HG03432 (cell line): ENCODE measurements at regions not wholly inside any gene's neighbourhood (a gene's known extent, or its start where the extent isn't known, plus 50 kb on each side); places are given as distances from the start of the nearest gene placed in this dataset.

ENCODE experiments used
- ATAC-seq: cut with Tn5 transposase; IDR thresholded peaks from one replicate; pipeline ENCODE4 v1.9.1; 2021; ENCODE audit warnings: mild to moderate bottlenecking, moderate library complexity; ENCODE audit not compliant: unreplicated experiment

DNA sequence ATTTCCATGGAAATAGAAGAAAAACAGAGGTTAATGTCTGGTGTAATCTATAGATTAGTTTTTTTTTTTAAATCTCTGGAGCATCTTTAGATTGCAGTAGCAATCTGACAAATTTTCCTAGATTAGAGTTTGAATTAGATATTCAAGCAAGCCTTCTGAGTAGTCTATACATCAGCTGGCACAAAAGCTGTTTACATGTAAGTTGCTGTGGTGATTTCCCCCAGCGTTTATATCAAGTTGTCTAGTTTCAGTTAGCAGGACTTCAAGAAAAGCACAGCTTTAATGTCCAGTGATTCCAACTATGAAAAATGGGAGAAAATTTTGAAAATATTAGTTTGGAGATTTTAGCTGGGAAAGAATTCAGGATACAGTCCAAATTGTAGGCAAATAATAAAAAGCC is 605.0 kb upstream of the USP15 start:
- ATAC-seq = no peak

DNA sequence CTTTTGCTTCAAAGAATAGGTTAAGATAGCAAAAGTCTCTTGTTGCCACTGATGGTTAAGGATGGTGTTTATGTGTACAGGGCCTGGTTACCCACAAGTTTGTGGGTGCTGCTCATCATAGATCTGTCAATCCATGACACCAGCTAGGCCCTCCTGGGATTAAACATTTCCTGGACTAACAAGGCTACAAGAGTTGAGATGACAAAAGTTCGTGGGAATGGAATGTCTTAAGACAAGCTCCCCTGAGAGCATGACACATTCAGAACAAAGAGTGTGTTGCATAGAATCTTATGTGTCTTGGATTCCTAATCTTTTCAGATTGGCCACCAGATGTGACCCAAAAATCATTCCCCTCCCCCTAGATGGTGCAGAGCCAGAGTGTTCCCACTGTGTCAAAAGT is 592.5 kb upstream of the USP15 start:
- no peak for ATAC-seq

DNA sequence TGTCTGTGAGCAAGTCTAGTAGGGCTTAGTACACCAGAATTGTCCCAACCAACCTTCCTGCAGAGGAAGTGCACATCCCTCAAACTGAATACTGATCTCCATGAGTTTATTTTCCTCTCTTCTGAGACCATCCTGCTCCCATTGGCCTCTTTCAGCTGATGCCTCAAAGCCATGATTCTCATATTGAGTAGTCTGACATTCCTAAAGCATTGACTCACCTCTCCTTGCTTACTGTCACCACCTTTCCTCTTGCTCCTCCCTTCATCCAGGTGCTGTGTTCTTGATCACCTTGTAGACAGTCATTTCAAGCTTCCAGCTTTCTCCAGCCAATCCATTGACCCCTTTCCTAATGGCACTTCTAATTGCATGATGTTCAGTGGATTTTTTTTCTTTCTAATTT is 583.7 kb upstream of the USP15 start:
- ATAC-seq = no peak

DNA sequence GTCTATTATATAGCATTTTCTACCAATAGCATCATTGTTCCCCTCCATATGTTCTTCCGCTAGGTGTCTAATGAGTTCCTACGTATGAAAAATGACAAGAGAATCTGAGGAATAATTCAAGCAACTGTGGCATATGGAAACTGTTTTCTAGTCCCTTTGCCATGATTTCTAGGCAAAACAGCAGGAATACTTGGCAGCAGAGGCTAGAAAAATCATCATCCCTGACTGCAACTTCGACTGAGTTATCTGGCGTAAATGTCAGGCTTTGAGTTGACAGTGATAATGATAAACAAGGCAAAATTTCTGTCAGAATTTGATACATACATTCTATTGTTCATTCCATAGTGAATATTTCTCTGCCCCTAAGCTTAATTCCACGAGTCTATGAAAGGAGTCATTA is 572.8 kb upstream of the USP15 start:
- ATAC-seq = no peak

DNA sequence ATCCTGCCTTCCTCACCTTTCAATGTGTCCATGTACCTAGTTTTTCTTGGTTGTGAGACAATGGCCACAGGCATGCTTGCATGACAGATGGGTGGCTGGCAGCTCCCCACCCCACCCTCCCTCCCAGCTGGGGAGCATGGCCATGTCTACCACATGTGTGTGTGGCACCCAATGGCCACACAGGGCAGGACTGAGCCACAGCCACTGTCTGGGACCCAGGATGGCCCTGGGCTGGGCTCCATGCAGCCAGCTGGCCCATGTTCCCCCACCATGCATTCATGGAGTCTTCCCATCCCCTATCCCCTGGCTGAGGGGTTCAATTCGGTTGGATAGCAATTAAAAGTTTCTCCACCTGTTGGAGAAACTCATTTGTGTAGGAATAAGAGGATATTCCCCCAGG is 566.0 kb upstream of the USP15 start:
- ATAC-seq = no peak

DNA sequence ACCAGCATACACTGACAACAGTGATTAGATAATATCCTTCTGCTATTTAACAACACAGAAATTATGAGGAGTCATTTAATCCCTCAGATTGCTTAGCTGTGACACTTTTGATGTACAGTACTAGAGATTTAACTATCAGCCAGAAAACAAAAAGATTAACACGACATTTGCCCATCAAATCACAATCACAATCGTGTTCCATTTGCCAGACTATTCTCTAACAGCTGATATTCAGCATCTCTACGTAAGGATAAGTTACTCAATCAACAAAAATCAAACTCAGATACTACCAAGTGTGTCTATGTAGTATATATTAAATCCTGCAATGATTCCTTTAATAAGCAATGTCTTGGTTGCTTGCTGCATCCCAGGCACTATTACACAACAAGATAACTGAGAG is 558.7 kb upstream of the USP15 start:
- ATAC-seq = no peak

DNA sequence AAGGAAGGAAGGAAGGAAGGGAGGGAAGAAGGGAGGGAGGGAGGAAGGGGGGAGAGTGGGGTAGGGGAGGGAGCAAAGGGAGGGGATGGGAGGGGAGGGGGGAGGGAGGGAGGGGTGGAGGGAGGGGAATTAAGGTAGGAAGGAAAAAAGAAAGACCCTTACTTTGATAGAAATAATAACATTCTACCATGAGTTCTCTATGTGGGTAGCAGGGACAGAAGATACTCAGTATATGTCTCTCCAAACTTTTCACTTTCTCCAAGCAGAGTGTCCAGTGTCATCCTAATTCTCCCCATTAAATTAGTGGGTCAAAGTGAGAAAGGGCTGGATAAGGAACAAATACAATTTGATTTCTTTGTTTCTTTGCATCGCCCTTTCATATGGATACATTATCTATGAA is 553.4 kb upstream of the USP15 start:
- ATAC-seq = no peak

DNA sequence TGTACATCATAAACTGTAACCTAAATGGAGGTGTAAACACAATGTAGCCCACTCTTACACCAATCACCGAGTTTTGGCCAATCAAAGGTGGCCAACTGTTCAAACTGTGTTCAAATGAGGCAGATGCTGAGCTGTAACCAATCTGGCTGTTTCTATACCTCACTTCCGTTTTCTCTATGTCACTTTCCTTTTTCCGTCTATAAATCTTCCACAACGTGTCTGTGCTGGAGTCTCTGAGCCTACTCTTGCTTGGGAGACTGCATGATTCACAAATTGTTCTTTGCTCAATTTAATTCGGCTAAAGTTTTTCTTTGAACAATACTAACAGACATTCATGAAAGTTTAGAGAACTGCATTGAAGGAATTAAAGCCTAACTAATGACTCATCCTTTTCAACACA is 547.1 kb upstream of the USP15 start:
- ATAC-seq = no peak

DNA sequence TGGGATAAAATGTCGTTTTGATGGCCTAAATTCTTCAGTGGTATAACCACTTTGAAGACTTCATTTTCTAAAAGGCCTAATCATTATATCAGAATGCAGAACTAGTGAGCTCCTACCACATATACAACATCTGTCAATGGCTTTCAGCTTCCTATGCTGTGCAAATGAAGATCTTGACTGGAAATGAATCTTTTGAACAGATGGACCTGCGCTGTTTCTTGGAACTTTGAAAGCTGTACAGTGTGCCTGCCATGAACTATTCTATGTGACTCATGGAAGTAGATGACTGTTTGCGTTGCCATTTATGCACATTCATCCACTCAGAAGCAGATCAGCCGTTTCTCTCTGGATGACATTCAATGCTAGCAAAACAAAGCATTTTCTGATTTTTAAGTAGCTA is 542.2 kb upstream of the USP15 start:
- ATAC-seq = no peak

DNA sequence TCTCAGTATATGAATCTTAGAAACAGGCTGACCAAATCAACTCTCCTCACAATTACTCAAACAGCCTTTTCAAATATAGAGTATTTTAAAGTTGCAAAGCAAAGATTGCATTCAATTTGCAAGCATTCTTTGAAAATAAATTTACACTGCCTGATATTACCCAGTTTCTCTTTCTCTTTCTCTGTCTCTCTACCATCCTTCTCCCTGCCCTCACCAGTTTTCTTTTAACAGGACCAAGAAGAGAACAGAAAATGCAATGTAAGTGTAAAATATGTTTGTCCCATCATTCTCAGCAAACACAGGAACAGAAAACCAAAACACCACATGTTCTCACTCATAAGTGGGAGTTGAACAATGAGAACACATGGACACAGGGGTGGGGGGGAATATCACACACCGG is 520.3 kb upstream of the USP15 start:
- ATAC-seq = no peak

DNA sequence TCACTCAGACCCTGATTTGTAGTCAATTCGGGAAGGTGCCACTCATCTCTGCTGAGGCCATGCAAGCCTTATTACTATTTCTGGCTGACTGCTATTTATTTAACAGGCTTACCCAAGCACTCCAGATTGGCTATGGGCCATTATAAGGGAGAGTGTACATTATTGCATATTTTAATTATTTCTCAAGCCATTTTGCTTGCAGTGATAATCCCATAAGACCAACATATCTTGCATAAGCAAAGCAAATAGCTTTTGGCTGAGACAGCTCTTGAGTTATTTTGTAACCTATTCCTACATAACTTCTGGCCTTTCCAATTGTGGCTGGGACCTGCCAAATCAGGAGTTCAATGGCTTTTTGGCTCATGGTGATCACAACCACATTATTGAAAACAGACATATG is 509.6 kb upstream of the USP15 start:
- no peak for ATAC-seq

DNA sequence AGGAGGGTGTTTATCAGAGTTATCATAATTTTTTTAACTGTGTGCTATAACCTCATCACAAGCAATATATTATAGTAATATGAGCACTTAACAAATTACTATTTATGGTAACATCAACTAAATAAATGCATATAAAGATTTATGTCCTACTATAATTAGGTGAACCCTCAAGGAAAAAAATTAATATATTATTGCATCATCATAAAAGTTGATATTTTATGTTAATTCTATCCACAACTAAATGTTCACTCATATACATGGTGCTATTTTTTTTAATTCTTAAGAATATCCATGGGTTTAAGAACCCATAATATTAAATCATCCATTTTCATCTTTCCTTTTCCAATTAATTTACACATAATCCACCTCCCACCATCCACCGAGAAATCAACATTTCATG is 506.0 kb upstream of the USP15 start:
- no peak for ATAC-seq

DNA sequence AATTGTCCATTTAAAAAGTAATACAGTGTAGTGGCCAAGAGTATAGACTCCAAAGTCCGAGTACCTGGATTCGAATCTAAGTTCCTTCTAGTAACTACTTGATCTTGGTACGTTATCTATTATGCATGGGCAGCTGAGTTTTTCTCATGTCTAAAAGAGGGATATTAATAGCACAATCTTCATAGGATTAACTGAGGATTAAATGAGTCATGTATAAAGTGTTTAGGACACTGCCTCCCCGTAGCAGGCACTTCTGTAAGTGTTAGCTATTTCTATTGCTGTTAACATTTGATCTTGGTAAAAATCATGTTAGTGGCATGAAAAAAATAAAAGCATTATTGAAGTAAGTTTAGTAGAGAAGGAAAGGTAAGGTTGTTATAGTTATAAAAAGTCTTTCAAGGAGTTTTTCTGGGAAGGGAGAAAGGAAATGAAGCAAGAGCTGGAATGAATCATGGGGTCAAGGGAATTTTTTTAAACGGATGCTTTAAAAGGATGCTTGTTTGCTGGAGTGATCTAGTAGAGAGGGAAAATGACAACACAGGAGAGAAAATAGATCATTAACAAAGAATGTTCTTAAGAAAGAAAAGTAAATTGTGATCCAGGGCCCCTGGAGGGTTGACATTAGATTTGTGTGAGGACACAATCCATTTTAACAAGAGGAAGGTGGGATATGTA is 502.2 kb upstream of the USP15 start:
- ATAC-seq = no peak

DNA sequence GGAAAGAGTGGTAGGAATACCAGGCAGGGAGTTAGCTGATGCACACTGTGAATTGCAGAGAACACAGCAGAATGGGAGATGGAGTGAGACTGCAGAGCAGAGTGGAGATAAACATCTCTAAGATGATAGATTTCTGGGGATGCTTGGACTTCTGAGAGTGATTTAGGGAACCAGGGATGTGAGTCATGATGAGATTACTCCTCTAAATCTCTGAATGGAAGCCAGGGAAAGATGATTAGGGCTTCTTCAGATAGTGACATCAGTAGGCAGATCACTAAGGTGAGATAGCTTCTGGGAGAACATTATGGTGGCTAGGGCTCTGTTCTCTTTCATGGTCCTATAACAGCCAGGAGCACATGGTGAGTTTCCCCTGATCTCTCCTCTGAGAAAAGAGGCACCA is 501.5 kb upstream of the USP15 start:
- ATAC-seq = no peak

DNA sequence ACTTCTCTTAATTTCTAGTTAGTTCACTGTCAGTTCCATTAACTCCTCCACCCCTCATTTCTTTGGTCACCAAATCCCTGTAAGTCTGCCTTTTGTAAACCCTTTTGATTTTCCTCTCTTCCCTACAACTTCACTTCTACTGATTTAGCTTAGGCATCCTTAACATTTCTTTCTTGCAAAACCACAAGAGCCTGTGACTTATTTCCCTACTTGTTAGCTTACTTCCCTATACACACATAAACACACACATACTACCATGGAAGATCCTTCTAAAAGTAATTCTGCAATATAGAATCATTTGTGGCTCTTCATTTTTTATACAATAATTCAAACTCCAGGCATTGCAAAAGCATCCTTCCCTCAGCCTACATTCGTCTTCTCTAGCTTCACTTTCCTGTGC is 494.3 kb upstream of the USP15 start:
- no peak for ATAC-seq

DNA sequence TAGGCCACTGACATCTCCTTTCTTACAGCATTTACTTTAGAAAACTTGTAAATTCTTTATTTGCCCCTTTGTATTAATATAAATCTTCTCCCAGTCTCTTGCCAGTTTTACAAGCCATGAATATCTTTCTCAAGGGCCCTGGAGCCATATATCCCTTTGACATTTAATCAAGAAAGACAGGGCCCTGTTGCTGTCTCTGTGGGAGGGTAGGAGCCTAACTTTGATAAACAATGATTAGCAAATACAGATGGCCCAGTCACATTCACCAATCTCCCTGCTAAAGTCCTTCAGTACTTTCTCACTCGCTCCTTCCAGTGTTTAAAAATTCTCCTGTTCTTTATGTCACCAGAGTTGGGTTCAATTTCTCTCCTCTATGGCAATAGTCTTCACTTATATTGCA is 479.8 kb upstream of the USP15 start:
- ATAC-seq = no peak

DNA sequence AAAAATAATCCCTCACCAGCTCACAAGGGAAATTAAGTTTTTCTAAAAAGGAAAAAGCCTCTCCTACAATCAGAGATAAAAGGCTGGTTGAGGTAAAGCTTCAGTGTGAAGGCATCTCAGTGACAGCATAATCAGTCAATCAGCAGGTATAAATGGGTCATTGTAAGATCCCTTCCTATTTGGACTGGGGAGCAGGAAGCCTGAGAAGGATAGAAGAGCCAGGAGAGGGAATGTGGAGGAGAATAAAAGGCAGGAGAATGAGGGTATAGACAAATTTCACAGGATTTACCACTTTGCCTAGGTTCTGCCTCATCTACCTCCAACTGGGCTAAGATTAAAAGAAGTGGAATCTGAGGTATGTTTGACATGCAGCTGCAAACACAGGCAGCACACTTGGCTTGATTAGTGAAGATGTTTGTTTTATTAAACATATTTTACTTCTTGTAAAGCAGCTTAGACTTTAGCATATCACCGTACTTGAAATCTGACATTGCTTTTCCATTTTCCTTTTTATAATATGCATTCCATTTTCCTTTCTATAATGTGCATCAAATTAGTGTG is 479.1 kb upstream of the USP15 start:
- no peak for ATAC-seq

DNA sequence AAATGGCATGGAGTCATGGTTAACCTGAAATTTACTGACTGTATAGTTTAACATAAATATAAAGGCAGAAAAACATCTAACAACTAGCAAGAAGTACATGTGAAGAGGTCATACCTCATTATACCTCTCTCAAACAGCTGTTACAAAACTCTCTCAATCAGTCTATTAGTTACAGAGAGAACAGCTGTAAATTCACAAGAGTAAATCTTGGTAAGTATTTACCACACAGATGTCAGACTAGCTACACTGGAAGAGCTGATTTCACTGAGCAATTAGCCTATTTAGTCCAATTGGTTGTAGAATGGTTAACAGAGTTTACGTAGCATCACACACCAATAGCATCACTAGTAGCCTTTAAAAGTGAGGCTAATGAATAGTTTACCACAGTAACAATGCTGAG is 463.4 kb upstream of the USP15 start:
- no peak for ATAC-seq

DNA sequence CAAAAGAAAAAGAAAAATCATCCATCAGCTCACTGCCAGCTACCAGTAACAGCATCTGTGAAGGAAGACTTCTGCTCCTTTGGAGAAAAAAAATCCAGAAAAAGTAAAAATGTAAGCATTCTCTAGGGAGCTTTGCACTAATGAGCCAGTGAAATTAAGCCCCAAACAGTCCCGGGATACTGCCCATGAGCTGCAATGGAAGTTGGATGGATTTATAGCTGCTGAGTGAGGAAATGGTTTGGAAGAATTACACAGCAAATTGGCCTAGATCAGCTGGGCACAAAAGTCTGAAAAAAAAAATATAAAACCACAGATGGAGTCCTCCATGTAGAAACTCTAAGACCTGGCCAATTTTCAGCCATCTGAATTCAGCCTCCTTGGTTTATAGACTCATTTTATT is 462.9 kb upstream of the USP15 start:
- no peak for ATAC-seq

DNA sequence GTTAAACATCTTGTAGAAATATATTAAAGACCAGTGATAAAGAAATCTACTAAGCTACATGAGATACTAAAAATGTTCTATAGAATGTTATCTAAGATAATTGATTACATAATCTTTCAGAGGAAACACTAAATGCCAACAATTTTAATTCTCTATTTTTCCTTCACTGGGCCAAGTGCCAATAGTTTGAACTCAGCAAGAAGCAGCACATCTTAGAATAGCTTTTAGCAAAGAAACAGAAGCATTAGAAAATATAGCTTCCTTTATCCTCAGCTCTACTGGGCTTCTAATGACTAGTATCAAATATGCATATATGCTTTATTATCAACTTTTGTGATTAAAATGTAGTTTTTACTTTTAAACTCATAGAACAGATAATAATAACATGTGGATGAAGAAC is 461.4 kb upstream of the USP15 start:
- ATAC-seq = no peak

DNA sequence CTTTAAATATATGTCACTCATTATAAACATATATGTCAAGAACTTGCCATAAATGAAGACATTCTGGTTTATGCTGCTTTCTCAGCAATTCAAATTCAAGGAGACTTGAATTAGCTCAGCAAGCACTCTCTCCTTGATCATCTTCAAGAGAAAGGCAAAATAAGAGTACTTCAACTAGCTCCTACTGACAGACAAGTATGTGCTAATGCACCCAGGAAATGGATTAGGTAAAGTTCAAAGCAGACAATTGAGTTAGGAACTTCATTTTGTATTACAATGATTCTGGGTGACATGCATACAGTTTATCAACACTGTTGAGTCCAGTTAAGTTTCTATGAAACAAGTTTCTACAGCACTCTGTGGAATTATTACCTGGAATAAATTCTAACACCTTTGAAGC is 455.9 kb upstream of the USP15 start:
- ATAC-seq = no peak

DNA sequence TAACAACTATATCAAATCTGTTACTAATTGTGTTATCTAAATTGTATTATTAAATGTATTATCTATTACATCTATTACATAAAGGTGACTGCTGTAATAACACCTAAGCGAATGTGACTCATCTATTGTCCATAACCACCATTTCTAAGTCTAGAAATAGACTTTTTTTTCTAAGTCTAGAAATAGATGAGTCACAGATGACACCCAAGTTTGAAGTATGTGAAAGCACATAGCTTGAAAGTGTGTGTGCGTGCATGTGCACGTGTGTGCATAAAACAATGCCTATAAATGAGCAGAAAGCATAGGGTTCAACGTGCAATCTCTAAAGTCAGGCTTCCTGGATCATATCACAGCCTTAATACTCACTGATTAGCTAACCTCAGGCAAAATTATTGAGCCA is 451.3 kb upstream of the USP15 start:
- no peak for ATAC-seq

DNA sequence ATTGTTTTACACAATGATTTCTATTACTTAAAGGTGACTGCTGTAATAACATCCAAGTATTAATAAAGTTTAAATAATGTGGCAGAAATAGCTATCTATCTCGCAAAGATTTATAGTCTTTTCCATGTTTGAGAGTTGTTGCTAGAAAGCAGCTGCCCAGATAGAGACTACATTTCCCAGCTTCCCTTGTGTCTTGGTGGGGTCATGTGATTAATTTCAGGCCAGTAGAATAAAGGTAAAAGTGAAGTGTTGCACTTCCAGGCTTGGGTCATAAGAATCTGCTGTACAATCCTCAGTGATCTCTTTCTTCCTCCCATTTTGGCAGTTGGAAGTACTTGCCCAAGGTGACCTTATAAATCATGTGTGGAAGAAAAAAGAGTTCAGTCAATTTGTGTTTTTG is 449.7 kb upstream of the USP15 start:
- no peak for ATAC-seq
